Posterior cingulate gyrus (tissue), 11 donors: ENCODE measurements at regions not wholly inside any gene's neighbourhood (a gene's known extent, or its start where the extent isn't known, plus 50 kb on each side); places are given as distances from the start of the nearest gene placed in this dataset.
"Not testable (repeated sequence)": the region's sequence is repeated elsewhere in the genome, so short reads cannot be mapped to it uniquely, and the experiment has no call there.

Source experiments
- DNase-seq, 10 donors: peaks; one replicate each; pipeline versions ENCODE4 v3.0.0 to v3.0.0-alpha.2; 2020 to 2021; ENCODE audit warnings: mixed read lengths in 3 of 10
- intact Hi-C: fragments of 100-400 bp; cut with DNase I; formaldehyde crosslinking; loops from one replicate; pipeline ENCODE4 v1.15.1; 2023

- intact Hi-C loops, DNase-seq: not testable (repeated sequence)
These were observed 51.5 kb upstream of the CDC42EP3 start for GRCh38 chr2:37722971-37723370.

GRCh38 chr2:37730037-37730818 is 58.8 kb upstream of the CDC42EP3 start:
- no peak for DNase-seq
- intact Hi-C loops: no loop called here

- DNase-seq, intact Hi-C loops: not testable (repeated sequence)
These were observed 61.0 kb upstream of the CDC42EP3 start for GRCh38 chr2:37732412-37732811.

GRCh38 chr2:37733251-37733650 is 61.8 kb upstream of the CDC42EP3 start:
- intact Hi-C loops: no loop called here
- no peak for DNase-seq

- intact Hi-C loops, DNase-seq: not testable (repeated sequence)
These were observed 62.5 kb upstream of the CDC42EP3 start for GRCh38 chr2:37733955-37734354.

GRCh38 chr2:37734891-37735523 is 63.6 kb upstream of the CDC42EP3 start:
- DNase-seq, intact Hi-C loops: not testable (repeated sequence)

- DNase-seq: not testable (repeated sequence)
These were observed 64.1 kb upstream of the CDC42EP3 start for GRCh38 chr2:37735524-37735910.

GRCh38 chr2:37737507-37737906 is 66.1 kb upstream of the CDC42EP3 start:
- no peak for DNase-seq
- intact Hi-C loops: no loop called here

More at GRCh38 chr2:37735524-37735910, 64.1 kb upstream of the CDC42EP3 start:
- intact Hi-C loops: not testable (repeated sequence)

GRCh38 chr2:37738266-37738885 is 66.9 kb upstream of the CDC42EP3 start:
- intact Hi-C loops: no loop called here

GRCh38 chr2:37739153-37739552 is 67.7 kb upstream of the CDC42EP3 start:
- intact Hi-C loops: no loop called here
- no peak for DNase-seq

More at GRCh38 chr2:37738266-37738885, 66.9 kb upstream of the CDC42EP3 start:
- DNase-seq: no peak

GRCh38 chr2:37740164-37740739 is 68.8 kb upstream of the CDC42EP3 start:
- intact Hi-C loops: no loop called here
- DNase-seq: no peak

GRCh38 chr2:37742286-37742685 is 70.8 kb upstream of the CDC42EP3 start:
- no peak for DNase-seq
- intact Hi-C loops: no loop called here

- intact Hi-C loops: no loop called here
- DNase-seq: no peak
These were observed 72.6 kb upstream of the CDC42EP3 start for GRCh38 chr2:37744010-37744409.

- DNase-seq, intact Hi-C loops: not testable (repeated sequence)
These were observed 73.5 kb upstream of the CDC42EP3 start for GRCh38 chr2:37744961-37745360.

GRCh38 chr2:37746011-37746410 is 74.6 kb upstream of the CDC42EP3 start:
- intact Hi-C loops, DNase-seq: not testable (repeated sequence)

GRCh38 chr2:37746883-37747282 is 75.4 kb upstream of the CDC42EP3 start:
- intact Hi-C loops: no loop called here
- DNase-seq: no peak

GRCh38 chr2:37748541-37748940 is 77.1 kb upstream of the CDC42EP3 start:
- intact Hi-C loops: no loop called here
- no peak for DNase-seq

GRCh38 chr2:37750286-37750685 is 78.8 kb upstream of the CDC42EP3 start:
- DNase-seq, intact Hi-C loops: not testable (repeated sequence)

- no peak for DNase-seq
- intact Hi-C loops: no loop called here
These were observed 81.3 kb upstream of the CDC42EP3 start for GRCh38 chr2:37752766-37753165.

- DNase-seq: no peak
- intact Hi-C loops: no loop called here
These were observed 82.3 kb upstream of the CDC42EP3 start for GRCh38 chr2:37753758-37754157.

GRCh38 chr2:37755961-37756559 is 84.6 kb upstream of the CDC42EP3 start:
- intact Hi-C loops, DNase-seq: not testable (repeated sequence)
